ENCODE measurements at regions not wholly inside any gene's neighbourhood (a gene's known extent, or its start where the extent isn't known, plus 50 kb on each side); places are given as distances from the start of the nearest gene placed in this dataset.

- TF ChIP-seq FOXP2 (optimal IDR thresholded peaks at IDR 0.05; ENCODE audit: borderline replicate concordance, extremely low read depth, extremely low read length, insufficient read depth) (no peak), TAF1 (IDR thresholded peaks at IDR 0.05; ENCODE audit: borderline replicate concordance, insufficient read depth, low read length) (no peak), SIN3A (IDR thresholded peaks at IDR 0.05; ENCODE audit: borderline replicate concordance, insufficient read depth, low read length) (no peak), POLR2AphosphoS5 (IDR thresholded peaks at IDR 0.05; ENCODE audit: low read depth, low read length) (no peak), REST (IDR thresholded peaks at IDR 0.05; ENCODE audit: insufficient read depth in 1 of 2, low read depth in 2 of 2, low read length in 2 of 2) (no peak)
Measured at GRCh38 chr9:36728651-36729520, 156.2 kb downstream of the MELK start.

GRCh38 chr9:36729906-36730305 lies 157.2 kb downstream of the MELK start:
- no peak for TF ChIP-seq FOXP2 (optimal IDR thresholded peaks at IDR 0.05; ENCODE audit: borderline replicate concordance, extremely low read depth, extremely low read length, insufficient read depth)
- TF ChIP-seq TAF1 (IDR thresholded peaks at IDR 0.05; ENCODE audit: borderline replicate concordance, insufficient read depth, low read length) = no peak

- TF ChIP-seq SIN3A (IDR thresholded peaks at IDR 0.05; ENCODE audit: borderline replicate concordance, insufficient read depth, low read length) (no peak), TAF1 (IDR thresholded peaks at IDR 0.05; ENCODE audit: borderline replicate concordance, insufficient read depth, low read length) (no peak), POLR2AphosphoS5 (IDR thresholded peaks at IDR 0.05; ENCODE audit: low read depth, low read length) (no peak), REST (IDR thresholded peaks at IDR 0.05; ENCODE audit: insufficient read depth in 1 of 2, low read depth in 2 of 2, low read length in 2 of 2) (no peak), FOXP2 (optimal IDR thresholded peaks at IDR 0.05; ENCODE audit: borderline replicate concordance, extremely low read depth, extremely low read length, insufficient read depth) (no peak)
Measured at GRCh38 chr9:36730414-36730813, 157.7 kb downstream of the MELK start.

- TF ChIP-seq FOXP2 (optimal IDR thresholded peaks at IDR 0.05; ENCODE audit: borderline replicate concordance, extremely low read depth, extremely low read length, insufficient read depth) (no peak), REST (IDR thresholded peaks at IDR 0.05; ENCODE audit: insufficient read depth in 1 of 2, low read depth in 2 of 2, low read length in 2 of 2) (no peak), SIN3A (IDR thresholded peaks at IDR 0.05; ENCODE audit: borderline replicate concordance, insufficient read depth, low read length) (no peak), TAF1 (IDR thresholded peaks at IDR 0.05; ENCODE audit: borderline replicate concordance, insufficient read depth, low read length) (no peak), POLR2AphosphoS5 (IDR thresholded peaks at IDR 0.05; ENCODE audit: low read depth, low read length) (no peak)
Measured at GRCh38 chr9:36731068-36731956, 158.6 kb downstream of the MELK start.

- TF ChIP-seq REST (IDR thresholded peaks at IDR 0.05; ENCODE audit: insufficient read depth in 1 of 2, low read depth in 2 of 2, low read length in 2 of 2) (no peak), SIN3A (IDR thresholded peaks at IDR 0.05; ENCODE audit: borderline replicate concordance, insufficient read depth, low read length) (no peak), POLR2AphosphoS5 (IDR thresholded peaks at IDR 0.05; ENCODE audit: low read depth, low read length) (no peak)
Measured at GRCh38 chr9:36734737-36735136, 162.0 kb downstream of the MELK start.

Measured in PFSK-1 (cell line).